ENCODE measurements at regions not wholly inside any gene's neighbourhood (a gene's known extent, or its start where the extent isn't known, plus 50 kb on each side); places are given as distances from the start of the nearest gene placed in this dataset.

GRCh38 chr16:13866073-13866472 lies 53.9 kb upstream of the ERCC4 start:
- H3K9ac ChIP-seq = no peak overlapping the region
- no peaks in the 10 kb centered on the region for H3K9me3 ChIP-seq (ENCODE audit: control insufficient read depth, low read length)
- H2AFZ ChIP-seq = peak overlapping the region; percentile 19
- TF ChIP-seq CTCF (IDR thresholded peaks at IDR 0.05) = peak; percentile 71
- no peaks in the 10 kb centered on the region for H3K36me3 ChIP-seq (ENCODE audit: control insufficient read depth, insufficient read depth, low read length)
- no peaks in the 10 kb centered on the region for H3K4me1 ChIP-seq
- H3K4me2 ChIP-seq (ENCODE audit: low read length) = no peak overlapping the region
- no peaks in the 10 kb centered on the region for H3K27me3 ChIP-seq (ENCODE audit: control insufficient read depth, insufficient read depth, low read length)
- no peak overlapping the region for H3K4me3 ChIP-seq (ENCODE audit: low read depth, low read length)
- H3K79me2 ChIP-seq = no peaks in the 10 kb centered on the region
- no peak overlapping the region for H3K27ac ChIP-seq
